Fibroblast of lung (primary cell): ENCODE measurements at regions not wholly inside any gene's neighbourhood (a gene's known extent, or its start where the extent isn't known, plus 50 kb on each side); places are given as distances from the start of the nearest gene placed in this dataset.

Experiments
- DNase-seq, 2 donors: peaks; one replicate each; pipeline versions ENCODE4 v3.0.0 to v3.0.0-alpha.2; 2010; ENCODE audit warnings: low read depth in 2 of 2
- H2AFZ ChIP-seq: 2 replicates; pipeline ENCODE4 v1.5.1; 2012; ENCODE audit warnings: low read length, control low read depth, inconsistent platforms
- H3K27ac ChIP-seq: 2 replicates; pipeline ENCODE4 v1.5.1; 2011; ENCODE audit warnings: low read length, control low read depth; ENCODE audit not compliant: insufficient read depth
- H3K27me3 ChIP-seq: 2 replicates; pipeline ENCODE4 v1.5.1; 2011; ENCODE audit warnings: mild to moderate bottlenecking, low read length; ENCODE audit not compliant: control insufficient read depth, insufficient read depth
- H3K36me3 ChIP-seq: 2 replicates; pipeline ENCODE4 v1.5.1; 2011; ENCODE audit warnings: low read length; ENCODE audit not compliant: control insufficient read depth, insufficient read depth
- H3K4me1 ChIP-seq: 2 replicates; pipeline ENCODE4 v1.5.1; 2011; ENCODE audit warnings: low read length; ENCODE audit not compliant: control insufficient read depth, insufficient read depth; ENCODE audit errors: extremely low read depth
- H3K4me2 ChIP-seq: 2 replicates; pipeline ENCODE4 v1.5.1; 2011; ENCODE audit warnings: low read length, control low read depth; ENCODE audit not compliant: insufficient read depth; ENCODE audit errors: extremely low read depth
- H3K4me3 ChIP-seq, 4 experiments: fragments of 200-600 bp in 1 of 4; sonication (generic) in 1 of 4; replicated peaks in 1 of 4; 2 replicates each; pipeline ENCODE4 v1.5.1; 2011 to 2016; ENCODE audit warnings: low read length in 4 of 4, low read depth in 3 of 4, mild to moderate bottlenecking in 3 of 4, control low read depth in 2 of 4, inconsistent platforms in 1 of 4, mixed read lengths in 1 of 4; ENCODE audit not compliant: insufficient read depth in 1 of 4; ENCODE audit errors: control extremely low read depth in 1 of 4
- H3K79me2 ChIP-seq: 2 replicates; pipeline ENCODE4 v1.5.1; 2012; ENCODE audit warnings: mild to moderate bottlenecking, low read length, inconsistent platforms; ENCODE audit not compliant: control insufficient read depth, insufficient read depth
- H3K9ac ChIP-seq: 2 replicates; pipeline ENCODE4 v1.5.1; 2011; ENCODE audit warnings: mild to moderate bottlenecking, low read length, control low read depth; ENCODE audit not compliant: insufficient read depth
- H3K9me3 ChIP-seq: 2 replicates; pipeline ENCODE4 v1.5.1; 2012; ENCODE audit warnings: low read depth, low read length; ENCODE audit not compliant: control insufficient read depth, insufficient read depth
- H4K20me1 ChIP-seq: 2 replicates; pipeline ENCODE4 v1.5.1; 2011; ENCODE audit warnings: low read length; ENCODE audit not compliant: control insufficient read depth, insufficient read depth; ENCODE audit errors: extremely low read depth
- CTCF ChIP-seq, 2 donors: IDR thresholded peaks in 1 of 2; conservative IDR thresholded peaks in 1 of 2; 1 replicate in 1 of 2; 2 replicates in 1 of 2; pipeline ENCODE4 v1.5.1; 2011 to 2012; ENCODE audit warnings: low read length in 2 of 2, control low read depth in 1 of 2, inconsistent platforms in 1 of 2, low read depth in 1 of 2, mild to moderate bottlenecking in 1 of 2
- EZH2 ChIP-seq: IDR thresholded peaks from 2 replicates; pipeline ENCODE4 v1.5.1; 2012; ENCODE audit warnings: low read length, control low read depth, mild to moderate bottlenecking; ENCODE audit errors: missing control alignments

GRCh38 chr11:112506852-112507251 lies 246.2 kb upstream of the PLET1 start:
- no peak overlapping the region for H2AFZ ChIP-seq
- H3K9me3 ChIP-seq = no peaks in the 10 kb centered on the region
- no peak overlapping the region for H3K27ac ChIP-seq
- H3K36me3 ChIP-seq = no peaks in the 10 kb centered on the region
- no peak overlapping the region for H3K9ac ChIP-seq
- DNase-seq = no peak
- H3K27me3 ChIP-seq = no peaks in the 10 kb centered on the region
- no peaks in the 10 kb centered on the region for H3K4me1 ChIP-seq
- H4K20me1 ChIP-seq = no peaks in the 10 kb centered on the region
- no peak overlapping the region for H3K4me3 ChIP-seq
- no peak for TF ChIP-seq CTCF (conservative IDR thresholded peaks at IDR 0.05 in 1 of 2, IDR thresholded peaks at IDR 0.05 in 1 of 2; ENCODE audit: low read depth in 1 of 2, low read length in 2 of 2)
- no peak for TF ChIP-seq EZH2
- H3K4me2 ChIP-seq = no peak overlapping the region
- H3K79me2 ChIP-seq = no peaks in the 10 kb centered on the region

GRCh38 chr11:112507281-112507680 lies 246.6 kb upstream of the PLET1 start:
- no peak for TF ChIP-seq EZH2
- no peak for TF ChIP-seq CTCF (conservative IDR thresholded peaks at IDR 0.05 in 1 of 2, IDR thresholded peaks at IDR 0.05 in 1 of 2; ENCODE audit: low read depth in 1 of 2, low read length in 2 of 2)
- no peaks in the 10 kb centered on the region for H3K4me1 ChIP-seq
- no peak overlapping the region for H3K9ac ChIP-seq
- no peak overlapping the region for H3K4me3 ChIP-seq
- no peaks in the 10 kb centered on the region for H3K27me3 ChIP-seq
- no peaks in the 10 kb centered on the region for H4K20me1 ChIP-seq
- no peak overlapping the region for H2AFZ ChIP-seq
- no peaks in the 10 kb centered on the region for H3K79me2 ChIP-seq
- H3K9me3 ChIP-seq = no peaks in the 10 kb centered on the region
- H3K36me3 ChIP-seq = no peaks in the 10 kb centered on the region
- no peak overlapping the region for H3K27ac ChIP-seq
- H3K4me2 ChIP-seq = no peak overlapping the region
- DNase-seq = no peak

- no peak overlapping the region for H3K9ac ChIP-seq
- no peak overlapping the region for H2AFZ ChIP-seq
- no peaks in the 10 kb centered on the region for H3K36me3 ChIP-seq
- H3K4me2 ChIP-seq = no peak overlapping the region
- no peaks in the 10 kb centered on the region for H3K9me3 ChIP-seq
- H3K4me1 ChIP-seq = no peaks in the 10 kb centered on the region
- H3K27ac ChIP-seq = no peak overlapping the region
- TF ChIP-seq EZH2 = no peak
- H4K20me1 ChIP-seq = no peaks in the 10 kb centered on the region
- no peak for DNase-seq
- H3K4me3 ChIP-seq = no peak overlapping the region
- no peaks in the 10 kb centered on the region for H3K27me3 ChIP-seq
- H3K79me2 ChIP-seq = no peaks in the 10 kb centered on the region
These were observed 248.1 kb upstream of the PLET1 start for GRCh38 chr11:112508750-112509149.
